Activated naive CD8-positive, alpha-beta T cell treated with anti-CD3 and anti-CD28 coated beads, Interleukin-2, amount 50 U/mL, for 16 hours (primary cell): ENCODE measurements at regions not wholly inside any gene's neighbourhood (a gene's known extent, or its start where the extent isn't known, plus 50 kb on each side); places are given as distances from the start of the nearest gene placed in this dataset.

Experiments used
- DNase-seq: peaks from one replicate; pipeline ENCODE4 v3.0.0-alpha.2; 2020; ENCODE audit warnings: low read depth, low spot score

DNA sequence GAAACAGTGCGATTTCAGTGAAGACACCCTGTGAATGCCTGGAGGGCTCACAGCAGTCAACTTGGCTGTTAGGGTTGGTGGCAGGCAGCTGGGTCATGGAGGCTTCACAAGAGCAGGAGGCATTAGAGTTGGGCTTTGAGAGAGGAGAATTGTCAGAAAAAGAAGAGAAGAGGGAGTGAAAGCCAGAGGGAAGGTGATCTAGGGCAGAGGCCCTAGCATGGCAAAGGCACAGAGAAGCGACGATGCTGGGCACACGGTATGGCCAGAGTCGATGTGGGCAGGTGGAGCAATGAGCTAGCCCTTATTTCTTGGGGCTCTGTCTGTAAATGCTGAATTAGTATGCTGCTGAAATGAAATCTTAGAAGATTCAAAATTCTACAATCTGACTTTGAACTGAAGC, 52.6 kb upstream of the OLFM4 start:
- no peak for DNase-seq

DNA sequence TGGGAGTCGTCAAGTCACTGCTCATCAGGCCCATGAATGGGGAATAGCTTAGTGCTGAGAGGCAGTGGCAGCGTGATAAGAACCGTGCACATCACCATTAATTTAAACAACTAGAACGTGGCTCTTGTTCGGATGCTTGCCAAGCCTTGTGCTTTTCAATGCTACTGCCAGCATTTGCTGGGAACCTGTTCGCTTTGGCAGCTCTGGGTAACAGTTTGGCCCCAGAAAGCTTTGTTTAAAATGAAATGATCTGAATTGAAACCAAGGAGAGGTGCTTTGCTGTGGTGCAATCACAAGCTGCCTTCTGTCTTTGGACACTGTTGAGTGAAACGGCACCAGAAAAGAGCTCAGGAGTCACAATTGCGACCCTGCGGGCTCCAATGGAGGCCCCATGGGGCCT, 53.5 kb upstream of the OLFM4 start:
- no peak for DNase-seq

DNA sequence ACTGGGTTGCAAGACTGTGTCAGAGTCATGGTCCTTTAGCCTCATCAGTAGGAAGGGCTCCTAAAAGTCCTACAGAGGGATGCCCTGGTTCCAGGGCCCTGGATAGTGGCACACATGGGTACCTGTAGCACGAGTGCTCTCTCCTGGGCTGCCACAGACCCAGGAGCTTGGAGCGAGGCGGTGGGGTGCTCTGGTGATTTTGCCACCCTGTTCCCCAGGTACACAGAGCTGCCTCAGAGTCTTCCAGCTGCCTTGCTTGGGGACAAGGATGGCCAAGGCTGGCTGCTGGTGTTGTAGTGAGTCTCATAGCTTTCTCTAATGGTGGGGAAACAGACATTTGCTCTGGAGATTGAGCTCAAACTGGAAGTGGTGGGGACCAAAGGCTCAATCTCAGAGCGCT, 53.9 kb upstream of the OLFM4 start:
- DNase-seq, result no peak

DNA sequence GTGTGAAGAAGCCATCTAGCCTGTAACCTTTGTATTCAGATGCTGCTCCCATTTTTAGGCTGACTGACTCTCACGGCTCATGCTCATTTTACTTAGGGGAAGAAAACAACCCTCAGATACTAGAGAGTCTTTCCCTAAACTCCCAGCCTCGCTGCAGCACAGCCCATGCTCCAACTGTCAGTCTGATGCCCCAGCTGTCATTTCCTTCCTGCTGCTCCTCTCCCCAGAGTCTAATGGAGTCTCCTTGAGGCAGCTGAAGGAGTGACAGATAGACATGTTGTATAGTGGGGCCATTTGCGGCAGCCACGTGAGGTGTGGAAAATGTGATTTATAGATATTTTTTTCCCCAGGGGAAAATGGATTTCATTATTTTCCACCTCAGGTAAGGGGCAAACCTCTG, 59.2 kb upstream of the OLFM4 start:
- no peak for DNase-seq

DNA sequence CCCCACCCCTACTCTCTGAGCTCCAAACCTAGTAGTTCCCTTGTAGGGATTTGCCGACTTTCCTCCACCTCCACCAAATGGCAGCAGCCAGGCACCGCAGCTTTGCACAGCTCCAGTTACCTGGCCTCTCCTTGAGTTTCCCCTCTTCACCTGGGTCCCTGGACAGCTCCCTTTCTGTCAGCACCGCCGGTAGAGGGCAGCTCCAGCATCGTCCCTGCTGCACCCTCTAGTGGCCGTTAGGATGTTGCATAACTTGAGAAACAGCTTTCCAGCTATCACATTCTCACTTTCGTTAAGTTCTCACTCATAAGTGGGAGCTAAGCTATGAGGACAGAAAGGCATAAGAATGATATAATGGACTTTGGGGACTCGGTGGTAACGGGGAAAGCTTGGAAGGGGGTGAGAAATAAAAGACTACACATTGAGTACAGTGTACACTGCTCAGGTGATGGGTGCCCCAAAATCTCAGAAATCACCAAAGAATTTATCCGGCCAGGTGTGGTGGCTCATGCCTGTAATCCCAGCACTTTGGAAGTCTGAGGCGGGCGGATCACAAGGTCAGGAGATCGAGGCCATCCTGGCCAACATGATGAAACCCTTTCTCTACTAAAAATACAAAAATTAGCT, 60.4 kb upstream of the OLFM4 start:
- peak; percentile 9 for DNase-seq

DNA sequence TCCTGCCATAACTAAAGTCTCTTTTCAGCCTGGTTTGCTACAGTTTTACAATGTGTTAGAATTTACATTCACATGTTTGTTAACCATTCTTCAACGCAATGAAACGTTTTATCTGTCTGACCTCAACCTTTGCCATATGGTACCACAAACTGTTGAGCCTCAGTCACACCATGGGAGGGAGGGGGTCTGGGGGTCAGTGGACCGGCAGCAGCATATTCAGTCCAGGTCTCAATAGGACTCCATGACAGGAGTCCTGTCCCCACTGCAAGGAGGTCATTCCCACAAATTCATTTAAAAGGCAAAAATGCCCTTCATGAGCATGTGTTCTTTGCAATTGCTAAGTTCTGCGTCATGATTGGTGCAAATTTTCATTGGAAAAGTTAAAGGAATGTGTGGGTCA, 66.6 kb upstream of the OLFM4 start:
- DNase-seq, result no peak

DNA sequence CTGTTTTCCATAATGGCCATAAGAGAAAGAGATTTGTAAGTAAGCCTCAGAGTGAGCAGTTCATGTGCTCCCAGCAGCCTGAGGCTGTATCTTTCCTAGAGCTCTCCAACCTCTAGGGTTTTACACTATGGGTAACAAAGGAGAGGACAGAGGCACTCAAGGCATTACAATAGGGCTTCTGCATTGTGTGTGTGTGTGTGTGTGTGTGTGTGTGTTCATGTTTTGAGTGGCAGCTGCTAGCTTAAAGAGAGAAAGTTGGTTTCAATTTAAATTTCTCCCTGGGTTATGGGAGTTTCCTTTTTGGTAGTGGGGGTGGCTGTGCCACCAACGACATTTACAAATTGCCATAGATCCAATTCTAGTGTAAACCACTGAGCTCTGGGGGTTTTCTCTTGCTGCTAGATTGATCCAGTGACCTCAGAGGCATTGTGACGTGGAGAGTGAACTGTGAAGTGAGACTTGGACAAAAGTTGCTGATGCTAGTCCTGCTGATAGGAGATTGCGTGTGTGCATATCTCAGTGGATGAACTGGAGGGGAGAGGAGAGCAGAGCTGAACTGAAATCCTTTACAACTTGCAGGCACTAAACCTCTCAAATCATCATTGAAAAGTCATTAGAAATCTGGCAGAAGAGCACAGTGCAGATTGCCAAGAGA, 67.2 kb upstream of the OLFM4 start:
- no peak for DNase-seq

DNA sequence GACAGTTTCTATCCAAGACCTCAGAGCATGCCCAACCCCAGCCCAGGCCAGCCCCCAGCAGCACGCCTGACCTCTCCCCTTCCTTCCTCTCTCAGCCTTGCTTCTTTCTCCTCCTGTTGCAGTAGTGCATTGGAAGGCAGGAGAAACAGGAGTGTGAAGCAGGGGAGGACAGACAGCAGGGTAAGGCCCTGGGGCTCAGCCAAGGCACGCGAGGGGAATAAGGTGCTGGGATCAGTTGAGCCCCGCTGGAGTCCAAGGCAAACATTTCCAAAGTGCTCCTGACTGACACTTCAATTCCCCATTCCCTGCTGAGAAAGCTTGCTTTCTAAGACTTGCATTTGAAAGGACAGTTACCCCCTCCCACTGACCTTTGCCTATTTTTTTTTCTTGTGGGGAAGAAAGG, 73.1 kb upstream of the OLFM4 start:
- DNase-seq, result no peak

DNA sequence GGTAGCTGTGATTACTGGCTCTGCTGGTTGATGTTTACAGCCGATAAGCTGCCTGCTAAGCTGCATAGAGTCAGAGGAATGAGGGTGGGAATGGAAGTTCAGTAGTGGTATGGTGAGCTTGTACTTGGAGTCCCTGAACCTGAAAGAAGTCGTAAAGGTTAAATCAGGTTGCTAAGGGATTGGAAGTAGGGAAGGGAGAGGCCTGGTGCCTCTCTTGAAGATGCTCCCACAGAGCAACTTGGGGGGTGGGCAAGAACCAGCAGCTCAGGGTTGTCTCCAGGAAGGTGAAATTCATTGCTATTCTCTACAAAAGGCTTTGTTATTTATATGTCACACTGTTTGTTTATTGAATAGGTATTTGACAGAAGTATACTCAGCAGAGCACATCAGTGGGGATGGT, 73.8 kb upstream of the OLFM4 start:
- no peak for DNase-seq

DNA sequence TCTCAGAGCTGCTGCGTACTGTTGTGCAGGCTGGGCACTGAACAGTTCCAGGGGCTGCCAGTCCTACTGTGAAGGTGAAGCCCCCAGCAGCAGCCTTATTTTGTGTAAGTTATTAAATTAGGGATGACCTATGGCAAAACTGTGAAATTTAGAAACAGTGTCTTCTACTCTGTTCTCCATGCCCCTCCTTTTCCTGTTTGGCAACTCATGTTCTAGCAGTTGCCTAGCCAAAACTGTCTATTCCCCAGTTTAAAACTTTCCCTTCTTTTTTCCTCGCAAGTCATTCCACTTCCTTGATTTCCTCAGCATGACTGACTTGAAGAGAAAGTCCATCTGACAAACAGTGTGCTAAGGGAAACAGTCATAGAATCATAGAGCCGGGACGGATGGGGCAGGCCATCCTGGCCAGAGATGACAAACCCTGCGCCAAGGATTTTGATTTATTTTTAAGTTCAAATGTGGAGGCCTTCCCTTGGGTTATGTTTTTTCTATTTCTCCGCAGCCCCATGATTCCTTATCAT, 78.1 kb upstream of the OLFM4 start:
- no peak for DNase-seq

DNA sequence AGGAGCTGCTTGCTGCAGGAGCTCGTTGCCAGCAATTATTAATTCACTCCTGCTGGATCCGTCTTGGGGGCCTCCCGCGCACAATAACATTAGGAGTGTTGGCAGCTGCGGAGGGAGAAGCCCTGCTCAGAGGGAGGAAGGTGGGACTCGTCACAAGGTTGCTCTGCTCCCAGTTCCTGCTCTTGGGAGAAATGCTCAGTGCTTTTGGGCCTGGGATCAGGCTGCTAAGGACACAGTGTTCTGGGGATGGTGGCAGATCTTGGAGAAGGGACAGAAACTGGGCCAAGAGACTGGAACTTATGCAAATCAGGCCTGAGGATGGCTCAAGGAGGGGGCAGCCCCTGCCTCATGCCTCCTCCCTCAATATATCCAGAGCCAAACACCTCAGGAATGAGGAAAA, 78.9 kb upstream of the OLFM4 start:
- DNase-seq, result no peak

DNA sequence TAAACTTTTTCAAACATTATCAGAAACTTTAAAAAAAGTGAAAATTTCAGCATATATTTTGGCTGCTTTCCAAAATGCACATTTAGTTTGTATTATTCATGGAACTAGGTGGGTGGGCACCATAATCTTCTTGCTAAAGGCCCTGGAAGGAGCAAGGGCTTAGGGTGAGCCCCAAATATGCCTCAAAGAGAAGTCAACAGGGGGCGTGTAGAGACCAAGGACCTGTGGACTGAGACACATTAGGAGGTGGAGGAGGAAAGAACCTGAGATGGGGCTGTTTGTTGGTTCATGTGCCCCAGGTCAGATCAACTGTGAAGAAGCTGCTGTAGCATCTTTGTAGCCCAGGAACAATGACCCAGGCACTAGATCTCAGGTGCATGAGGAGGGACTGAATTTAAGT, 79.6 kb upstream of the OLFM4 start:
- DNase-seq, result no peak

DNA sequence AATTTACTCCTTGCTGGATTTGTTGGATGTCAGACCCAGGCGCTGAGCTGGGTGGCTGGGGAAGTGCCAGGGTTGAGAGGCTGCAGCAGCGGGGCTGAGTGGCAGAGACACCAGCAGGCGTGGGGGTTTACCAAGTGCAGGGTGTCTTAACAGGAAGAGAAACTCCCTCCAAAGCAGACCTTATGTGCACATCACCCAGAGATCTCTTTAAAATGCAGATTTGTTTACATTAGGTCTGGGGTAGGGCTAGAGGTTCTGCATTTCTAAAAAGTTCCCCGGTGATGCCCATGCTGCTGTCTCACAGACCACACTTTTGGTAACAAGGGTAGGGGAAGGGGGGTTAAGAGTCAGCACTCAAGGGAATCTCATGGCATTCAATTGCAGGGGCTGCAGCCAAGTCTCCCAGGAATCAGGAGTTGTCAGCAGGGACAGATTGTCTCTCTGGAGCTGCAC, 80.7 kb upstream of the OLFM4 start:
- no peak for DNase-seq

DNA sequence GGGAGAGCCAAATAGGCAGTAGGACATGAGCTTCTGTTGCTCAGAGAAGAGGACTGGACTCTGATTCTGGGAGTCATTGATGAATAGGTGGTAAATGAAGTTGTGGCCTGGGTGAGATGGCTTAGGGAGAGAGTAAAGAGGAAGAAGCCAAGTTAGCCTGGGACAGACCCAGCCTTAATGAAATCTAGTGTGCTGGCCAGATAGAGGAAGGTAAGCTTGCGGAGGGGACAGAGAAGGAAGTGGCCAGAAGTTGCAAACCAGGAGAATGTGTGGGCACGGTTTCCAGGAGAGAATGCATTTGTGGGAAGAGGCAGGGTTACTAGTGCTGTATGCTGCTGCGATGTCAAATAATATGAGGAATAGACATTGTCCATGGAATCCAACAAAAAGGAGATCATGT, 83.3 kb upstream of the OLFM4 start:
- DNase-seq, result no peak

DNA sequence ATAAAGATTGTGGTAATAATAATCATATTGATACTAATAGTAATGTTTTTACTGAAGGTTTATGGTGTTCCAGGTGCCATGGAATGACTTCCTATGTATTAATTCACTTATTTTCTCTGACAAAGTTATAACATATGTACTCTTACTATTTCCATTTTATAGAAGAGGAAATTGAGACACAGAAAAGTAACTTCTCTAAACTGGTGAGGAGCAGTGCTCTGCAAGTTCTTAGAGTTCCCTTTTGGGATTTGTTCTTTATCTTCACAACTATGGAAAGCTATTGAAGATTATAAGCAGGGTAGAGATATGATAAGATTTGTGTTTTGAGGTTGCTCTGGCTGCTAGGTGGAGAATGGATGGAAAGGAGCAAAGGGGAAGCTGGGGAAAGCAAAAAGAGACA, 83.9 kb upstream of the OLFM4 start:
- no peak for DNase-seq

DNA sequence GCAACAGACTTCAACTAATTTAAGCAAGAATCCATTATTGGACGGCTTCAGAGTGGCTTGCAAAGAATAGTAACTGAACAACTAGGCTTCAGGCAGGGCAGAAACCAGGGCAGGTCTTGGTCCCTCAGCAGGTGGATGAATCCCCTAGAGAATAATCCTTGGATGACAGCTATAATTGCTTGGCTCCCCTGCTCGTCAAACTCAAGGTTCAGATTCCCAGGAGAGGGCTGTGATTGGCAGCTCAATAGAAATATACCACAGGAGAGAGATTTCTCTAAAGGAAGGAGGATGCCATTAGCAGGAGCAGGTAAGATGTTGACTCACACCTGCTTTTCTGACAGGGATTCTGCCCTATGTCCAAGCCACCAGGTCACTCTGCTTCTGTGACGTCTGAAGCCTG, 89.6 kb upstream of the PCDH8 start:
- no peak for DNase-seq

DNA sequence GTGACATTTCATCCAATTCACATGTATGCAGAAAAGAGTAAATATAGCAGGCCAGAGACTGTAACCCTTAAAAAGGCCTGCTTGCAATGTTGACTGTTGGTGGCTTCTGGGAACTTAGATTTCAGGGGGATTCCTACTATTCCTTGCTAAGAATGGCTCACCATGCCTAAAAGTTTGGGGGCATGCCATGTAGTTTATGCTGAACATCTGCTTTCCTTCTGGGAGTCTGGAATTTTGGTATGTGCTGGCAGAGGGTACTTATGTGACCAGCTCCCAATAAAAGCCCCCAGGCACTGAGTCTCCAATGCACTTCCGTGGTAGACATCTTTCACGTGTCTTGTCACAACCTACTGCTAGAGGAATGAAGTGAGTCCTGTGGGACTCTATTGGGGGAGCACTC, 88.4 kb upstream of the PCDH8 start:
- no peak for DNase-seq

DNA sequence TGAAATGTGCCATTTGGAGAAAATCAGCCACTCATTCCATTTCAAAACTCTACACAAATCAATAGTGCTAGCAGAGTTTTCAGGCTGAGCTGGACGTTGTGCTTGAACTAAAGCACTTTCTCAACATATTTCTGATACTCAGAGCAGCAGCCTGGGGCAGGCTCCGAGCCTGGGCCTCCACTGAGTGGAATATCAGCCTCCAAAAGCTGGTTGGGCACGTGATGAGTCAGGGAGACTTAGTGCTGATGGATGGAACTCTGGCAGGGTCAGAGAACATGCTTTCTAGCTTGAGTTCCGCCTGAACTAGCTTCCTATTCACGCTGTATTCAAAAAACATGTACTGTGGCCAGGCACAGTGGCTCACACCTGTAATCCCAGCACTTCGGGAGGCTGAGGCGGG, 85.8 kb upstream of the PCDH8 start:
- DNase-seq, result no peak

DNA sequence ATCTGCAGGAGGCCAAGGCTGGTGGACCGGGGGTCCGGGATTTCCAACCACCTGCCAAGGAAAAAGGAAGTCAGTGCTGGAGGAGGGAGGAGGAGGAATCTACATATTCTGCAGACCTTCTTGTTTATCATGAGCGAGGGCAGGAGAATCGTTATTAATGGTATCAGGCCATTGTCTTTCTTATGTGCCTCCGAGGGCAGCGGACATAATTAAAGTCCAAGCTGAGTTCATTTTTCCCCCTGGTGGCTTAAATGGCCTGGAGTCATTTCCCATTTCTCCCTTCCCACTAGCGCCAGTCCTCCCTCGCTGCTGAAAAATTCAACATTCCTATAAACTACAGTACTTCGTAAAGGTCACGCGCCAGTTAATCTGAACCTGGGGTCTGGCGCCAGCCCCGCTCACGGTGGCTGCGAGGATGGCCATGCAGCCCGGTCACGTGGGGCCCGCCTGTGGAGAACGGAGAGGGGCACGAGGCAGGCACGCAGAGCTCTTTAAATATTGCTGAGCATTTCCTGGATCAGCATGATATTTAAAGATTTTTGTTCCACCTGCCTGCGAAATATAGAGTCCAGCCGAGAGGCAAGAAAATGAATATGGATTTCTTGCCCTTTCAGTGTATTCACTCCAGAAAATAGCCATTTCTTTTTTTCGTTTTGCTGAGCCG, 85.2 kb upstream of the PCDH8 start:
- no peak for DNase-seq

DNA sequence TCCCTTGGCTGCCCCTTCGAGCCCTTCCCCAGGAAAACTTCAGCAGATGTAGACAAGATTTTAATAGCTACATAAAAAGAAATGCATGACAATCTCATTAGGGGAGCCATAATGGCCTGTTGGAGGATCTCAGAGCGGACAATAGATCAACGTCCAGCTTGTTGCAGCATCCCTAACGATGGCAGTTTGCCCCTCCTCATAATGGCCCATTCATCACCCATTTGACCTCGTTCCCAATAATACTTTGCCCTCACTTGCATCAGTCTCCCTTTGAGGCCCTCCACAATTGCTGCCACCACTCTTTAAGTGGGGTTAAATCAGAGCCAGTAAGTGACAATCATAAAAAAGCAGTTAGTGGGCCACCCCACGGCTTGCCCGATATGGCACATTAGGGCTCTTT, 84.7 kb upstream of the PCDH8 start:
- DNase-seq, result no peak

DNA sequence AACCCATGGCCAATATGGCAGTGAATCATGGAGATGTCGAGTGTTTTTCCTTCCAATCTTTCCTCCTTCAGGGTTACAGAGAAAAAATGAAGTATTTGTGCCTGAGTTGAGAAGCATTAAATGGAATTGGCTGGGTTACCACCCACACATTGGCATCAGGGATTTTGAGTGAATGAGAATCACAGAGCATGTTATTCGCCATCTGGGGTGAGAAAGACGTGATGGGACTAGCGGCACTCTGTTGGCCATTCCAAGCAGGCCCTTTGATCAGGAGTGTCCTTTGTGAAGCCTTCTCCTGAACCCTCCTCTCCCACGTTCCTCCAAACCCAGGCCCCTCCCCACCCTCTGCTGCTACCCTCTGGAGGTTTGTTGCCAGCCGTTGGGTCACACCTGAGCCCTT, 84.2 kb upstream of the PCDH8 start:
- DNase-seq, result no peak

DNA sequence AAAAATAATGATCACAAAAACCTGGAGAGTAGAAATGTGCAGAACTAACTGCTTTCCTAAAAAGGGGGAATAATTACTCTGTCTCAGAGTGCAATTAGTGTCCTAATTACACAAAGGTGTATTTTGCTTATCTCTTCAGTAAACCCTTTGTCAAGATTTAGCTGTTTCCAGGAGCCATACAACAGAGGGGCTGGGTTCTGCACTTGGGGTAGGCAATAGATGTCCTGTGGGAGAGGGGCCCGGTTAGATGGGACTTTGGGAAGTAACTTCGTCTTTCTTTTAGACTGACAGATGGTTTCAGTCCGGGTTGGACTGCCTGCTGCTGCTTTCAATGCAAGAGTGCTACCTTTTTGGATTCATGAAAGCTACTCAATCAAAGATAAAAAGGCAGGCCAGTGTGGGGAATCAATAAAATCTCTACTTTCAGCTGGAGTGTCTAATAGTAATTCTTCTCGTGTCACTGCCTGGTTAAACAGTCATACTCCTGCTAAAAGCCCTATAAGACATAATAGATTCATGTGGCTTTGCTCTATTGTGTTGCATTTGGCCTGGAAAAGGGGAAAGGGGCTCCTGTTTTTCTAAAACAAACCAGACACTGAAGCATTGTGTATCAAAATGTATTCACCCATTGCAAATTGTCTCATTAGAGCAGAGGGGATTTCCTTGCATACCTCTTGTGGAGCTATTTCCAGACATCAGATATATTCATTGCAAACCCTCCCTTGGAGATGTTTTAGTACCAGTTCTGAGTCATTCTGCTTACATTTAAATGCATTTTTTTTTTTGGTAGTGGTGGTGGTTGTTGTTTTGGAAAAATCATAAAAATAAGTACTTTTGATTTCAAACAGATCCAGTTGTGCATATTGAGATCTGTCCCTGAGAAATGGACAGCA, 83.3 kb upstream of the PCDH8 start:
- DNase-seq, result no peak
